ENCODE measurements at regions not wholly inside any gene's neighbourhood (a gene's known extent, or its start where the extent isn't known, plus 50 kb on each side); places are given as distances from the start of the nearest gene placed in this dataset.
"Not testable (repeated sequence)": the region's sequence is repeated elsewhere in the genome, so short reads cannot be mapped to it uniquely, and the experiment has no call there.

- no peak for DNase-seq (ENCODE audit: low read depth)
Measured at GRCh38 chr10:64846700-64847099, 1325.5 kb downstream of the REEP3 start.

GRCh38 chr10:64855941-64856340 lies 1334.7 kb downstream of the REEP3 start:
- no peak for DNase-seq (ENCODE audit: low read depth)

DNA sequence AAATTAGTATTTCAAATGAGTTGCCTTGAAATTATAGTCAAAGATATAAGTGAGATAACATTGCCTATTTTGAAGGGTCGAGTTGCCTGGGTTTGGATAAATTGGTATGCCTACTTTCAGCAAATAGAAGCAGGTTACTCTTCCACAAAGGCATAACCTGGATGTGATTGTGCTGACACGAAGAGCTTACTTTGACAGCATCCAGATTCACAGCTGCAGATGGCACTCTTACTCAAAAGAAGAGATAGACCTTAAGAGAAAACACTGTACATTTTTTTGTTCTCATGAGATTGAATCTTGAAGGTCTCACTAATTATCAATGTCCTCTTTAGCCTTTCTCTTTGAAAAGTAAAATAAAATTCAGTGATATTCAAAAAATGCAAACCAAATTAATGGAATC lies 1338.7 kb downstream of the REEP3 start:
- no peak for DNase-seq (ENCODE audit: low read depth)

GRCh38 chr10:64863836-64864235 lies 1342.6 kb downstream of the REEP3 start:
- DNase-seq (ENCODE audit: low read depth) = no peak

DNA sequence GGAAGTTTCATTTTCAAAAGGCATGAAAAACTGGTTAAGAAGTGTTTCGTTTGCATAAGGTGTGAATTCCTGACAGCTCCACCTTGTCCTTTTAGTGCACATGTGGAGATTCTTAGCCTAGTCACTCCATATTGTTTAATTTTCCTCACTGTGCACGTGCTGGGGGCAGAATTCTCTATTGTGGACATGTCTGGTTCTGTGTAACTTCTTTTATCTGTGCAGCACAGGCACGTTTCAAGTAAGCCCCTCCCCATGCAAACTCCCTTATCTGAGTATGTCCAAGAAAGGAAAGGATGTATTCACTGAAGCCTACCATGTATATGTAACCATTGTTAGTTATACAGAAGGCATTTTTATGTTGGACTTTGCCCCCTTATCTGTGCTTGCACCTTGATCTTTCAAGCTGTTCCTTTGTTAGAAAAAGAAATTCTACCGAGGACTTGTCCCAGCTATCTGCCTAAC lies 1346.3 kb downstream of the REEP3 start:
- DNase-seq (ENCODE audit: low read depth) = no peak

DNA sequence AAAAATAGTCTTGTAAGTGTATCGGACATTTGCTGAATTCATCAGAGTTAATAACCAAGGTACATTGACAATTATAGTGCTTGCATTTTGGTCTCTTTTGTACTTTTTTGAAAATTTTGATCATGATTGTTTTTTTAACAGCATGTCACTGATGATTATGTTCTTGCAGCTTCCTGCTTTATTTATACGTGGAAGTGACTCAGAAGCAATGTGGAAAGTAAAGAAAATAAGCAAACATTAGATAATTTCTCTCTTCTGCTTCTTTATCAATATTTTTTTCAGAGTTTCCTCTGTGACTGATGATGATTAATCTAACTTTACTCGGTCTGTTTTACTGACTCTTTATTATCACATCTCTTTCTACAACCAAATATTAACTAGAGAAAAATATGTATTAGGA lies 1351.9 kb downstream of the REEP3 start:
- DNase-seq (ENCODE audit: low read depth) = no peak

DNA sequence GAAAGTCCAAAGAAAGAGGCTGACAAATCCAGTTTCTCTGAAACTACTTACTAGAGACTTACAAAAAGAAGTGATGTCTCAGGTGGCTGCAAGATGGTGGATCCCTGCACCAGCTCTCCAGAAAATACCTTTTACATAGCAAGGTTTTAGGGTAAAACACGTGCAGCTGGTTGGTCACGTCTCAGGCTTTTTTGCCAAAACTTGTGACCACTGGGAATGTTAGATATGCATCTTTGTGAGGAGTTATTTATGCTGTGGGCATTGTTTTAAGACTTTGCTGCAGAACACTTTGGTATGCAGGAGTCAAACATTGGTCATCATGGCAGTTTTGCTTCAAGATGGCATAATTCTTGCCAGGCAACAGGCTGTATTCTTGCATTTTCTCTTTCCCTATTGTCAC lies 1352.8 kb downstream of the REEP3 start:
- DNase-seq (ENCODE audit: low read depth) = no peak

DNA sequence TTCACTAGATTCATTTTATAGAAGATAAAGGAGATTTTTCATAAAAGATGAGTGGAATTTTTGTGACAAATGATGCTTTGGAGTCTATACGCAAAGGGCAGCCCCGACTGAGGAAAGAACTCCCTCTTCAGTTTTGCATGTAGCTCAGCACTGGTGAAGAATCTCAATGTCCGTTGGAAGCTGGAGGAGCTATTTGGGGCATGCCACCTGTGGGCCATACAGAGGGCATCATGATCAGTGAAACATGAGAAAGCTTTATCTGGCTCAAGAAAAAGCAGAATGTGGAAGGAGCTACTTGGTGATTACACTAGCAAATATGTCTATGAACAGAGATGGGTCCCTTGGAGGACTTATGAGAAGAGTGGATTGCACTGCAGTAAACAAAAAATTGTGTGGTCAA lies 1359.3 kb downstream of the REEP3 start:
- no peak for DNase-seq (ENCODE audit: low read depth)

DNA sequence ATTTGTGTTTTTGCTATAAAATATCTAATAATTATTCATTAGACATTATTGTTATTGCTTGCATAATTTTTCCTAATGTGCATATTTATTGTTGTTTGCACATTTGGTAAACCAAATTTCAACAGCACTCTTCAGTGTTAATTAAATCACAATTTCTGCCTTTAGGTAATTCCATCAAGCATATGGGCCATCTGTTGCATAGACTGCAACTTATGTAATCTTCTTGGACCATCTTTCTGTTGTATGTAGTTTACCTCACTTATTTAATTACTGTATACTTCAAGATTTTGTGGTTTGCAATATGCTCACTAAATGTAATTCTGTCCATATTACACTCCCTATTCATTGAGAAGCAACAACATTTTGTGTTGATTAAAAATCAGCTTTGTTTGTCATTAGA lies 1360.1 kb downstream of the REEP3 start:
- DNase-seq (ENCODE audit: low read depth) = no peak

DNA sequence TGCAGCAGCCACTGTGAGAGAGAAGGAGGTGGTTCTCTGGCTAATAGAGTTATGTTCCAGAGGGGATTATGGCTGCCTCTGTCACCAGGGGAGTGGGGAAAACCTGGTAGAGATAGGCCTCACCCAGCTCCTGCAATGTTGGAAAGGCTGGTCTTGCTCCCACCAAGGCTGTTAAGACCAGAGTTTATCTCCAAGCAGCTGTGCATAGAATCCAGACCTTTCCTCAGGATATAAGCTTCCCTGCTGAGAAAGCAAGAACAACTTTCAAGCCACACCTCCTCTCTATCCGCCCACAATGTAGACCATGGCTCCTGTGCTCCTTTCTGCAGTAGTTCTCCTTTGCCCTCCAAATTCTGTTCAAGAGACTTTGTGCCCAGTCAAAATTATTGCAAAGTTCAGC lies 1375.4 kb downstream of the REEP3 start:
- no peak for DNase-seq (ENCODE audit: low read depth)

- DNase-seq (ENCODE audit: low read depth) = not testable (repeated sequence)
Measured at GRCh38 chr10:64906311-64906710, 1385.1 kb downstream of the REEP3 start.

DNA sequence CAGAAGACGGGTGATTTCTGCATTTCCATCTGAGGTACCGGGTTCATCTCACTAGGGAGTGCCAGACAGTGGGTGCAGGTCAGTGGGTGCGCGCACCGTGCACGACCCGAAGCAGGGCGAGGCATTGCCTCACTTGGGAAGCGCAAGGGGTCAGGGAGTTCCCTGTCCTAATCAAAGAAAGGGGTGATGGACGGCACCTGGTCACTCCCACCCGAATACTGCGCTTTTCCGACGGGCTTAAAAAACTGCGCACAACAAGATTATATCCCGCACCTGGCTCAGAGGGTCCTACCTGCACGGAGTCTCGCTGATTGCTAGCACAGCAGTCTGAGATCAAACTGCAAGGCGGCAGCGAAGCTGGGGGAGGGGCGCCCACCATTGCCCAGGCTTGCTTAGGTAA lies 1403.1 kb downstream of the REEP3 start:
- not testable (repeated sequence) for DNase-seq (ENCODE audit: low read depth)

- no peak for DNase-seq (ENCODE audit: low read depth)
Measured at GRCh38 chr10:64952042-64952441, 1430.8 kb downstream of the REEP3 start.

DNA sequence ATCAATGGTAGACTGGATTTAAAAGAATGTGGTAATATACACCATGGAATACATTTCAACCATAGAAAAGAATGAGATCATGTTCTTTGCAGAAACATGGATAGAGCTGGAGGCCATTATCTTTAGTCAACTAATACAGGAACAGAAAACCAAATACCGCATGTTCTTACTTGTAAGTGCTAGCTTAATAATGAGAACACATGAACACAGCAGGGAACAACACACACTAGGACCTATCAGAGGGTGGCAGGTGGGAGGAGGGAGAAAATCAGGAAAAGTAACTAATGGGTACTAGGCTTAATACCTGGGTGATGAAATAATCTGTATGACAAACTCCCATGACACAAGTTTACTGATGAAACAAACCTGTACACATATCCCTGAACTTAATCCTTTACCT lies 1435.2 kb downstream of the REEP3 start:
- DNase-seq (ENCODE audit: low read depth) = no peak

GRCh38 chr10:64959116-64959515 lies 1437.9 kb downstream of the REEP3 start:
- no peak for DNase-seq (ENCODE audit: low read depth)

GRCh38 chr10:64959883-64960282 lies 1438.7 kb downstream of the REEP3 start:
- no peak for DNase-seq (ENCODE audit: low read depth)

GRCh38 chr10:64973391-64973790 lies 1452.2 kb downstream of the REEP3 start:
- no peak for DNase-seq (ENCODE audit: low read depth)

DNA sequence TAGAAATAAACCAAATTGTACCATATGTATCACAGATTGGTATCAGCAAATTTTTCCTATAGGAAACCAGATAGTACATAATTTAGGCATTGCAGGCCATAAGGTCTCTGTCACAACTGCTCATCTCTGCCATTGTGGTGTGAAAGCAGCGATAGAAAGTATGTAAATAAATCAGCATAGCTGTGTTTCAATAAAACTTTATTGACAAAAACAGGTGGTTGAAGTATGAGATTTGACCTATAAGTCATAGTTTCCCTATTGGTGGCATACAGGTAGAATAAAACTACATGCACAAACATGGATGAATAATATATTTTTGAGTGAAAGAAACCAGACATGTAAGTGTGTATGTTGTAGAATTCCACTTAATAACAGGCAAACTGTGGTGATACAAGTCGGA lies 1454.9 kb downstream of the REEP3 start:
- no peak for DNase-seq (ENCODE audit: low read depth)

- DNase-seq (ENCODE audit: low read depth) = no peak
Measured at GRCh38 chr10:64977915-64978314, 1456.7 kb downstream of the REEP3 start.

DNA sequence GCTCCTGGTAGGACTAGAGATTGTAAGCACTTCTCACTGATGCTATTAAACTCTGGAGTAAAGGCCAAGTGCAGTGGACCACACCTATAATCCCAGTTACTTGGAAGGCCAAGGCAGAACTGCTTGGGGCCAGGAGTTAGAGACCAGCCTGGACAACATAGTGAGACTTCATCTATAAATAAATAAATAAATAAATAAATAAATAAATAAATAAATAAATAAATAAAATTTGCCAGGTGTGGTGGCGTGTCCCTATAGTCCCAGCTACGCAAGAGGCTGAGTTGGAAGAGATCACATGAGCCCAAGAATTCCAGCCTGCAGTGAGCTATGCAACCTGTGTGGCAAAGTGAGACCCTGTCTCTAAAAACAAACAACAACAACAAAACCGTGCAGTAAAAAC lies 1475.7 kb downstream of the REEP3 start:
- no peak for DNase-seq (ENCODE audit: low read depth)

DNA sequence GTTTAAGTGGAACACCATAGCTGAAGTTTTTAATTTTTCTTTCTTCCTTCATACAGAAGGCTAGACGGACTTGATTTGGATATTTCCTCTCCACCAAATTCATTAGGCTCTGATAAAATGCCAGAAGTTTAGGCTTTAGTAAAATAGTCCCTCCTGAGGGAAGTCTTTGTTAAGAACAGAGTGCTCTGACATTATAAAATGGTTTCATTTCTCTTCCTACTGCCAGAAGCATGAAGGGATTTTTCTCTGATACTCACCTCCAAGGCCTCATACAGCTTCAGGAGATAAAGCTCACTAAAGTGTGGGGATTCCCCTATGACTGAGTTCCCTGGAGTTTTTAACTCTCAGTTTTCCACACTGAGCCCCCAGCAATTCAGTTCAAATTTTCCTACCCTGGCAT lies 1489.6 kb downstream of the REEP3 start:
- no peak for DNase-seq (ENCODE audit: low read depth)

DNA sequence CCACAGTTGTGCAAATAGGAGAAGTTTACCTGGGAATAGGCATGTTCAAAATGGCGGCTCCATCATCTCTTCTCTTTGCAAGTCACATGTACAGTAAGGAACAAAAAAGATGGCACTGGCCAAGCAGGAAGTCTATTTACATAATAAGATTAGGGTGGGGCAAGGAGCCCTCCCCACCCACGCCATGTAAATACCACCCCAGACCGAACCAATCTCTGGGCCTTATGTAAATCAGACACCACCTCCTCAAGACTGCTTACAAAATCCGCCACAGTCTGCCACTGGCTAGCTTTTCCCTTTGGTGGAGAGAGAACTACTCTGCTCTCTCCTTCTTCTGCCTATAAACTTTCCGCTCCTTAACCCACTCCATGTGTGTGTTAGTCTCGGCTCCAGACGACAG lies 1496.3 kb downstream of the REEP3 start:
- DNase-seq (ENCODE audit: low read depth) = no peak

- no peak for DNase-seq (ENCODE audit: low read depth)
Measured at GRCh38 chr10:65024886-65025285, 1503.7 kb downstream of the REEP3 start.

DNA sequence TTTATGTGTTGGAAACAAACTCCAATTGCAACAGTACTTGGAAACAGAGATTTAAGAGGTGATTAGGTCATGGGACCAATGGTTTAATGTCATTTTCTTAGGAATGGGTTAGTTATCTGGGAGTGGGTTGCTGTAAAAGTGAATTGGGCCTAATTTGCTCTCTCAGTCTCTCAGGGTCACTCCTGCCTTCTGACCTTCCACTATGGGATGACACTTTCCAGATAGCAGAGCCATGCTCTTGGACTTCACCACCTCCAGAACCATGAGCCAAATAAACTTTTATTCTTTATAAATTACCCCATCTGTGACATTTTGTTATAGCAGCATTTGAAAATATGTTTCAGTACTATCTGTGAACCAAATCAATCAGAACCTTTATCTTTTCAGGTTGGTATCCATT lies 1509.1 kb downstream of the REEP3 start:
- no peak for DNase-seq (ENCODE audit: low read depth)

Measured in RPMI7951 (cell line).